Epithelial cell of proximal tubule (primary cell): ENCODE measurements at regions not wholly inside any gene's neighbourhood (a gene's known extent, or its start where the extent isn't known, plus 50 kb on each side); places are given as distances from the start of the nearest gene placed in this dataset.

ENCODE experiments used
- DNase-seq: peaks from one replicate; pipeline ENCODE4 v3.0.0-alpha.2; 2011; ENCODE audit warnings: low read depth
- H3K4me3 ChIP-seq: 2 replicates; pipeline ENCODE4 v1.5.1; 2011; ENCODE audit warnings: low read depth, mild to moderate bottlenecking, low read length
- TF ChIP-seq, protein P1 (sequence below): conservative IDR thresholded peaks from 2 replicates; pipeline ENCODE4 v1.5.1; 2012; ENCODE audit warnings: low read depth, mild to moderate bottlenecking, low read length

DNA sequence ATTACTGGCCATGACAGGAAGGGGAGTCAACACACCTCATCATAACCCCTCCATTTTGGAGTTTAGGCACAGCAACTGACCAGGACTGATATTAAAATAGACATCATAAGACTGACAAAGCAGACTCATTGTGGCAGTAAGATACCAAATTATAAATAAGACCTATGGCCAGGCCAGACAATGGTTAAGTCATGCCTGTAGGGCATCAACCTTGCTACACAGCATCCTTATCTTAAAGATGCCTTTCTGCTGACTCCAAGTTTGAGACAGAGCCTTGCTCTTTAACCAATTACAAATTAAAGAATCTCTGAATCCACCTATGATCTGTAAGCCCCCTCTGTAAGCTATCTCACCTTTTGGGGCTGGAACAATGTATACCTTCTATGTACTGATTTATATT is 65.5 kb downstream of the VCX2 start:
- DNase-seq: no peak
- no peak overlapping the region for H3K4me3 ChIP-seq
- TF ChIP-seq, protein P1, sequence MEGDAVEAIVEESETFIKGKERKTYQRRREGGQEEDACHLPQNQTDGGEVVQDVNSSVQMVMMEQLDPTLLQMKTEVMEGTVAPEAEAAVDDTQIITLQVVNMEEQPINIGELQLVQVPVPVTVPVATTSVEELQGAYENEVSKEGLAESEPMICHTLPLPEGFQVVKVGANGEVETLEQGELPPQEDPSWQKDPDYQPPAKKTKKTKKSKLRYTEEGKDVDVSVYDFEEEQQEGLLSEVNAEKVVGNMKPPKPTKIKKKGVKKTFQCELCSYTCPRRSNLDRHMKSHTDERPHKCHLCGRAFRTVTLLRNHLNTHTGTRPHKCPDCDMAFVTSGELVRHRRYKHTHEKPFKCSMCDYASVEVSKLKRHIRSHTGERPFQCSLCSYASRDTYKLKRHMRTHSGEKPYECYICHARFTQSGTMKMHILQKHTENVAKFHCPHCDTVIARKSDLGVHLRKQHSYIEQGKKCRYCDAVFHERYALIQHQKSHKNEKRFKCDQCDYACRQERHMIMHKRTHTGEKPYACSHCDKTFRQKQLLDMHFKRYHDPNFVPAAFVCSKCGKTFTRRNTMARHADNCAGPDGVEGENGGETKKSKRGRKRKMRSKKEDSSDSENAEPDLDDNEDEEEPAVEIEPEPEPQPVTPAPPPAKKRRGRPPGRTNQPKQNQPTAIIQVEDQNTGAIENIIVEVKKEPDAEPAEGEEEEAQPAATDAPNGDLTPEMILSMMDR: no peak

DNA sequence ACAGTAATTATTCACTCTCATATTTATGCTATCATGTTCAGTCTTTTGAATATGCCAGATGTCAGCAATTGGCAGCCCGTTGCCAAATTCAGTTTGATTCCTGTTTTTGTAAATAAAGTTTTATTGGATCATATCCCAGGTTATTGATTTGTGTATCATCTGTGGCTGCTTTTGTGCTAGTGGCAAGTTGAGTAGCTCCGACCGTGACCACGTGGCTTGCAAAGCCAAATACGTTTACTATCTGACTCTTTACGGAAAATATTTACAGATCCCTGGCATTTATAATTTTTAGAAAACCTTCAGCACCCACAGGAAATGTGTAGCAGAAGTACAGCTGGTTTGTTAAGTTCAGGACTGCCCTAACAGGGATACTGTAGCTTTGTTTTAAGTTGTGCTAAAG is 67.4 kb downstream of the VCX2 start:
- no peak overlapping the region for H3K4me3 ChIP-seq
- TF ChIP-seq, protein P1: no peak
- DNase-seq: no peak

DNA sequence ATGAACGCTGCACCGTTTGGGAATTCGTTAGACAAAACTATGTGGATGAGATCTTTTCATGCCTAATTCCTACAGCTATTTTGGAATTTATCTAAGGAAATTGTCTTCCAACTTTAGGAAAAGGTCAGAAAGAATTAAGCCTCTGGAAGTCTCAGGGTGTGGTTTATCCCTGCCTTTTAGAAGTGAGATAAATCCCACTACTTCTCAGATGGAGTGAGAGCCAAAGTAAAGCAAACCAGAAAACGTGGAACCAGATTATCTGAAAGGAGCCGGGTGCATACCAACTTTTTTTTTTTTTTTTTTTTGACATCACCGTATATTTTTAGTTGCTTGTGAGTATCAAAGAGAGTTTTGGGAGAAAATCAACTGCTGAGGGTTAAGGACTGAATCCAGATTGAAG is 79.6 kb downstream of the VCX2 start:
- TF ChIP-seq, protein P1: no peak
- DNase-seq: no peak
- H3K4me3 ChIP-seq: no peak overlapping the region

DNA sequence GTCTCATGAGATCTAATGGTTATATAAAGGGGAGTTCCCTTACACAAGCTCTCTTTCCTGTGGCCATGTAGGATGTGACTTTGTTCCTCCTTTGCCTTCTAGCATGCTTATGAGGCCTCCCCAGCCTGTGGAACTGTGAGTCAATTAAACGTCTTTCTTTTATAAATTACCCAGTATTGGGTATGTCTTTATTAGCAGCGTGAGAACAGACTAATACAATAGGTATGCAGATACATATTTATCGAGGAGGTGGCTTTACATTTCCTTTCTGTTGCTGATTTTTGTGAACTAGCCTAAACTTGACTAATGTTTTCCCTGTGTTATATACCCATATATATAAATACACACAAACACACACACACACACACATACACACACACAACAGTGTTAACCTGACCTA is 80.2 kb downstream of the VCX2 start:
- TF ChIP-seq, protein P1: no peak
- H3K4me3 ChIP-seq: no peak overlapping the region
- DNase-seq: no peak

DNA sequence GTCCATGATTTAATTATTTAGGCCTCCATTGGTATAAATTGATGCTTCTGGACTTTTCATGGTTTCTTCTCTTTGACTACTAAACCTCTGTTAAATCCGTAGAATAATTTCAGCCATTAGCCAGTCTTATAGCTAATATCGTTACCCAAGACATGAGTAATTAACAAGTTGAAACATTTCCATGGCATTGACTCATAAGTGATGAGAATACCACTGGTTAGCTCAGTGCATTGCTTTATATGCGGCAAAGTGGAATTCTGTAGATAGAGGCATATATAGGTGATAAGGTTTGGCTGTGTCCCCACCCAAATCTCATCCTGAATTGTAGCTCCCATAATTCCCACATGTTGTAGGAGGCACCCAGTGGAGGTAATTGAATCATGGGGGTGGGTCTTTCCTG is 80.6 kb downstream of the VCX2 start:
- no peak for DNase-seq
- TF ChIP-seq, protein P1: no peak
- no peak overlapping the region for H3K4me3 ChIP-seq

DNA sequence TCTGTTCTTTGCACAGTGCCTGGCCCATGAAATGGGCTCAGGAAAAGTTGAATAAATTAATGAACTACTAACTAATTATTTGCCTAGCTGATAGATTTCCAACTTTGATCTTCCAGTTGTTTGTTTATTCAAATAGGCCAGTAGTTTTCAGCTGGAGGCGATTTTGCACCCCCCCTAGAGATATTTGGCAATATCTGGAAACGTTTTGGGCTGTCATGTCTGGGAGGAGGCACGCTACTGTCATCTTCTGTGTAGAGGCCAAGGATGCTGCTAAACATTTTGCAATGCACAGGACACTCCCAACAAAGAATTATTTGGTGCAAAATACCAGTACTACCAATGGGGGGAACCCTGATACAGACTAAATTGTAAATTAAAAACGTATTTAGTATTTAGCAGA is 81.9 kb downstream of the VCX2 start:
- no peak for DNase-seq
- no peak overlapping the region for H3K4me3 ChIP-seq
- TF ChIP-seq, protein P1: no peak

DNA sequence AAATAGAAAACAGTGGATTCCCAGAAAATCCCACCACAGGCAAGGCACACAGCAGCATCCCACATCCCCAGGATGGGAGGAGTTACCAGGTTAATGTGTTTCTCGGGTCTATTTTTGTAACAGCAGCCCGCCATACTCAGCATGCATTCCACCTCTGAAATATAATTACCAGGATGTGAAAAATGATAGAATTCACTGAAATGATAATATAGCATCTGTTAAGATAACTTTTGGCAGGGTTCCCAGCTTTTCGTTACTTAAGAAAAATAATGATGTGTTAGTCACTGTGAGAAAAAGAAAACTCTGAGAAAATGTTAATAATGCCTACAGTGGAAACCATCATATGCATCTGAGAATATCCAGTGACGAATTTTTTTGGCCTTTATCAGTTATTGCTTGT is 87.1 kb downstream of the VCX2 start:
- DNase-seq: no peak
- TF ChIP-seq, protein P1: no peak
- H3K4me3 ChIP-seq: no peak overlapping the region
